Progenitor cell of endocrine pancreas (in vitro differentiated cells): ENCODE measurements at regions not wholly inside any gene's neighbourhood (a gene's known extent, or its start where the extent isn't known, plus 50 kb on each side); places are given as distances from the start of the nearest gene placed in this dataset.

Source experiments
- DNase-seq: peaks from one replicate; pipeline ENCODE4 v3.0.0; 2021; ENCODE audit warnings: low spot score; ENCODE audit not compliant: unreplicated experiment
- H3K27ac Mint-ChIP-seq: 2 replicates; pipeline ENCODE4 v1.8.0; 2021; ENCODE audit warnings: mild to moderate bottlenecking, moderate library complexity, mixed read lengths
- H3K27me3 Mint-ChIP-seq: 2 replicates; pipeline ENCODE4 v1.8.0; 2021; ENCODE audit warnings: mixed read lengths
- H3K36me3 Mint-ChIP-seq: 2 replicates; pipeline ENCODE4 v1.8.0; 2022; ENCODE audit warnings: mixed read lengths; ENCODE audit not compliant: insufficient read depth
- H3K4me1 Mint-ChIP-seq: 2 replicates; pipeline ENCODE4 v1.8.0; 2021; ENCODE audit warnings: low read depth, mixed read lengths
- H3K4me3 Mint-ChIP-seq: 2 replicates; pipeline ENCODE4 v1.8.0; 2021; ENCODE audit warnings: low read depth, mild to moderate bottlenecking, moderate library complexity, mixed read lengths
- H3K9me3 Mint-ChIP-seq: 2 replicates; pipeline ENCODE4 v1.8.0; 2021; ENCODE audit warnings: low read depth, mixed read lengths
- CTCF ChIP-seq: fragments of 200-600 bp; sonication (generic); IDR thresholded peaks from one replicate; pipeline ENCODE4 v1.5.0; 2021; ENCODE audit warnings: antibody characterized with exemption, mild to moderate bottlenecking; ENCODE audit not compliant: unreplicated experiment

DNA sequence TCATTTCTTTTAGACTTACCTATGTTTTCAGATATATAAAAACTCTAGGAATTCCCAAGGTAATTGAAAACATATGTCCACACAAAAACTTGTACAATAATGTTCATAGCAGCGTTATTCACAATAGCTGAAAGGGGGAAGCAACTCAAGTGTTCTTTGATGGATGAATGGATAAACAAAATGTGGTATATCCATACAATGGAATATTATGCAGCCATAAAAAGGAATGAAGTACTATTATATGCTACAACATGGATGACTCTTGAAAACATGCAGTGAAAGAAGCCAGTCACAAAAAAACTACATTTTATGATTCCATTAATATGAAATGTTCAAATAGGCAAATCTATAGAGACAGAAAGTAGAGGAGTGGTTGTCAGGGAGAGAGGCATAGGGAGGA, 62.2 kb upstream of the WDR26 start:
- Mint-ChIP-seq H3K36me3 (no peaks in the 10 kb centered on the region), H3K27me3 (peaks cover under 1% of the 10 kb centered on the region), H3K9me3 (peaks cover 5% of the 10 kb centered on the region), H3K4me1 (peaks cover 25% of the 10 kb centered on the region), H3K4me3 (no peak overlapping the region), H3K27ac (no peak overlapping the region)
- no peak for TF ChIP-seq CTCF
- no peak for DNase-seq

DNA sequence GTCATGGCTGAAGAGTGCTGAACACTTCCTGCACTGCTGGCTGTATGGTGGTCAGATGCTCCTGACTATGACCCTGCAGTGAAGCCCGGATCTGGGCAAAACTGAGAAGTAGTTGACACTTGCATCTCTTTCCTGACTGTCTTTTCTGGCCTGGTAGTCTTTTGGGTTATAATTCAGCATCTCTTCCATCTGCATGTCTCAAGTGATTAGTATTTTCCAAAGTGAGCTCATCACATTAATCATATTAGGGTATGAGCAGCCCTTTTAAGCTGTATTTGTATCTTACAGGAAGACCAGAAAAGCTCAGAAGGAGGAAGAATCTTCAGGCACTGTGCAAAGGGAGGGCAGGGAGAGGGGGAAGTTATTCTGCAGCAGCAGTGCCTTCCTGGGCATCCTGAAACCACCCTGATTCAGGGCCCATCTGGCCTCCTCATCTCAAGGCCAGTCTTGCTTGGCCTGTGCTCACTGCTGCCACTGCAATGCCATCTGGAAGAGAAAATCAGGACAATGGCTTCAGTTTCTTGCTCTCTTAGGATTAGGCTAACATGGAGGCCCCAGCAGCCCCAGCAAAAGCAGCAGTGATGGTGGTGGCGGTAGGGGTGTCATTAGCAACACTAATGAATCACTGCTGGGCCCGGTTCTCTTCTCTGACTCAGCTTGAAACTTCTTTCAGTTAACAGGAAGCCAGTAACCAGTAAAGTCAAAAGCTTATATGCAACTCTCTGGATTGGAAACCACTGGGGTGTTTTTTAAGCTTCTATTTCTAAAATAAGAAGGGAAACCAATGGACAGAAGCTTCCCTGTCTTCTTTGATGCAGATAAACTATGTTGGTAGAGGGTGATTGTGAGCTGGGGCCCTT, 63.3 kb upstream of the WDR26 start:
- DNase-seq: no peak
- peaks cover 25% of the 10 kb centered on the region for H3K4me1 Mint-ChIP-seq
- H3K36me3 Mint-ChIP-seq: no peaks in the 10 kb centered on the region
- H3K27ac Mint-ChIP-seq: peak overlapping the region; percentile 22
- no peak overlapping the region for H3K4me3 Mint-ChIP-seq
- peaks cover 4% of the 10 kb centered on the region for H3K27me3 Mint-ChIP-seq
- H3K9me3 Mint-ChIP-seq: peaks cover 5% of the 10 kb centered on the region
- no peak for TF ChIP-seq CTCF

GRCh38 chr1:224498574-224499170, 64.1 kb upstream of the WDR26 start:
- peak overlapping the region; percentile 22 for H3K27ac Mint-ChIP-seq
- H3K27me3 Mint-ChIP-seq: peaks cover 4% of the 10 kb centered on the region
- TF ChIP-seq CTCF: no peak
- DNase-seq: no peak
- H3K36me3 Mint-ChIP-seq: no peaks in the 10 kb centered on the region
- peaks cover 24% of the 10 kb centered on the region for H3K4me1 Mint-ChIP-seq
- H3K4me3 Mint-ChIP-seq: no peak overlapping the region
- peaks cover 5% of the 10 kb centered on the region for H3K9me3 Mint-ChIP-seq

DNA sequence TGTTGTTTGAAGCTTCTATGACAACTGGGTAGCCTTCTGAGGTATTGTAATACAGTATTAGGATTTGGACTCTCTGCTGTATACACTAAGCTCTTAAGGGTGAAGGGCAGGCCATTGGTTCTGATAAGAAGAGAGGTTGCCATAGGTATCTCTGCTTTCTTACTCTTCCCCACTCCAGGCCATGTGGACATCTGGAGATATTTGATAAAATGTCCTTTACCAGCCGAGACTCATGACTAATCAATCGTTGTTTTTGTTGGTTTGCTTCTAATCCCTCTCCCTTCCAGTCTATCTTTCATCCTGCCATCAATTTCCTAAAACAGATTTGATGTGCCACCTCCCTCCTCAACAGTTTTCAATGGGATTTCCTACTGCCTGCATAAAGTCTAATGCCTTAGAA, 64.6 kb upstream of the WDR26 start:
- H3K4me1 Mint-ChIP-seq: peaks cover 23% of the 10 kb centered on the region
- H3K36me3 Mint-ChIP-seq: no peaks in the 10 kb centered on the region
- no peak overlapping the region for H3K4me3 Mint-ChIP-seq
- H3K9me3 Mint-ChIP-seq: peaks cover 5% of the 10 kb centered on the region
- TF ChIP-seq CTCF: no peak
- DNase-seq: no peak
- H3K27me3 Mint-ChIP-seq: peaks cover 4% of the 10 kb centered on the region
- no peak overlapping the region for H3K27ac Mint-ChIP-seq

GRCh38 chr1:224500796-224501195, 66.2 kb upstream of the WDR26 start:
- Mint-ChIP-seq H3K36me3 (no peaks in the 10 kb centered on the region), H3K27me3 (peaks cover 4% of the 10 kb centered on the region), H3K4me1 (peaks cover 23% of the 10 kb centered on the region), H3K4me3 (no peak overlapping the region), H3K27ac (no peak overlapping the region), H3K9me3 (peaks cover 5% of the 10 kb centered on the region)
- no peak for TF ChIP-seq CTCF
- DNase-seq: no peak
